GM18511 (cell line): ENCODE measurements at regions not wholly inside any gene's neighbourhood (a gene's known extent, or its start where the extent isn't known, plus 50 kb on each side); places are given as distances from the start of the nearest gene placed in this dataset.

ENCODE experiments used
- ATAC-seq: cut with Tn5 transposase; IDR thresholded peaks from one replicate; pipeline ENCODE4 v1.9.1; 2021; ENCODE audit warnings: mild to moderate bottlenecking, moderate library complexity; ENCODE audit not compliant: unreplicated experiment

DNA sequence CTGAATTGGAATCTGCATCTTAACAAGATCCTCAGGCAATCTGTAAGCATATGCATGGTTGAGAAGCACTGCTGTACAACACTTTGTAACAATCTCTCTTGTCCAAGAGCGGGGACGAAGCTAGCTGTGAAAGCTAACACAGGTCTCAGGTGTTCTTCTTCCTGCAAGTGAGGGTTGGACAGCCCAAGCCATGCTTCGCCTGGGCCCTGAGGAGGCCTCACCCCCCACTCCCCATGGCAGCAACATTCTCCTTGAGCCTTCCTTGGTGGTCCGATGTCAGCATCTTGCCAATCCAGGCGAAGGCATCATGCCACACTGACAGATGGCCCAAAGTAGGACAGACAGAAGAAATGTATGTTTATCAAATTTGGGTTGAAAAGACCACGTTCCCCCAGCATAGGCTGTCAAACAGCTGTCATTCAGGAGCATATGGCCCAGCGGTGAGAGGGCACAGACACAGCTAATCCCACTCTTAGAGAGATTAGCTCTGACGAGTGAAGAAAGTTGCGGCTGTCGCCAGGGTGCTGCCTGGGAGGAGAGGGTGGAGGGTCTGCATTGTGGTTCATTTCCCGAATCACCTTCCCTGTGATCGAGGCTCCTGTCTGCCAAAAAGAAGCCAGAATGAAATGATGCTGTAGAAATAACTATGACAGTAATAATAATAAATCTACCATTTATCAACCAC, 344.7 kb downstream of the MYCN start:
- no peak for ATAC-seq

DNA sequence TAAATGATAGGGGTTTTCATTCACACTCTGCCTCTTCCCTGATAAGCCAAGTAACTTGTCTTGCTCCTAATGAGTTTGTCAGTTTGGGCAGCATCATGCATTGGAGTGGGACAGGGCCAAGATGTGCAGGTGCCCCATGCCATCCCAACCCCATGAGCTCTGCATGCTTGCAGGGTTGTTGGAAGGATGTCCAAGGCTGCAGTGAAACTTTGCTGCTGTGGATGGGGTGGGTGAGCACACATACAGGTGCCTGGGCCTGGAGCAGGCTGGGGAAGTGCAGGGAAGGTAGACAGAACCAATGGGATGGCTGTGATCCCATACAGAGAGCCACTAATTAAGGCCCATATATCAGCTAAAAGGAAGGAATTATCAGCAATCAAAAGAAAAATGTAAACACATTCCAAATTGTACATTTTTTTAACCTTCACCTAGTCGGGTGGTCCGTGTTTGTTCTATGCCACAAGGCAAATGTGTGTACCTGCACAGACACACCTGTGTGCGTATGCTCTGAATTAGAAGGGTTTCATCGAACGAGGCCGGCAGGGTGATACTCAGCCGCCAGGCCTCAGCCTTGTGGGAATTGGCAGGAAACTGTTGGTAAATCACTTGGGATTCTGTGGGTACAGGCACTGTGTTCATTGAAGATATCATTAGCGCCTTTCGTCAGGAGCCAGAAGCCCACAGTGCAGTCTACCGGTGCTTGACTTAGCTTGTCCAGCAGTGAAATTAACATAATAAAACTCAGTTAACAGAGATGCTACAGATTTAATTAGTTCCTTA, 342.9 kb downstream of the MYCN start:
- no peak for ATAC-seq

DNA sequence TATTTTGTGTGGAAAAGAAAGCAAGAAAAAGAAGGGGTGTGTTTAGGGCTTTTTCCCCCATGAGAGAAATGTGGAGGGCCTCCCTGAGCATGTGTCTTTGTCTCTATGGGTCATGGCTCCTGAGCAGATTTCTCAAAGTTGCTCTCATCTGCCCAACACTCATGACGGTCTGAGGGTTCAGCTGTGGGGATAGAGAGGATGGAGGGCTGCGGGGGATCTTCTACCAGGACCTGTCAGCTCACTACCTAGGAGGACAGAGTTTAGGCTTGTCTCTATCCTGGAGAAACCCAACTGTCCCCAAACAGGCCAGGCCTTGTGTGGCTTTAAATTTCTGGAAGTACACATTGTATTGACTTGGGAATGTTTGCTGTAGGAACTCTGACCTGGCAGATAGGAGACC, 342.2 kb downstream of the MYCN start:
- no peak for ATAC-seq

DNA sequence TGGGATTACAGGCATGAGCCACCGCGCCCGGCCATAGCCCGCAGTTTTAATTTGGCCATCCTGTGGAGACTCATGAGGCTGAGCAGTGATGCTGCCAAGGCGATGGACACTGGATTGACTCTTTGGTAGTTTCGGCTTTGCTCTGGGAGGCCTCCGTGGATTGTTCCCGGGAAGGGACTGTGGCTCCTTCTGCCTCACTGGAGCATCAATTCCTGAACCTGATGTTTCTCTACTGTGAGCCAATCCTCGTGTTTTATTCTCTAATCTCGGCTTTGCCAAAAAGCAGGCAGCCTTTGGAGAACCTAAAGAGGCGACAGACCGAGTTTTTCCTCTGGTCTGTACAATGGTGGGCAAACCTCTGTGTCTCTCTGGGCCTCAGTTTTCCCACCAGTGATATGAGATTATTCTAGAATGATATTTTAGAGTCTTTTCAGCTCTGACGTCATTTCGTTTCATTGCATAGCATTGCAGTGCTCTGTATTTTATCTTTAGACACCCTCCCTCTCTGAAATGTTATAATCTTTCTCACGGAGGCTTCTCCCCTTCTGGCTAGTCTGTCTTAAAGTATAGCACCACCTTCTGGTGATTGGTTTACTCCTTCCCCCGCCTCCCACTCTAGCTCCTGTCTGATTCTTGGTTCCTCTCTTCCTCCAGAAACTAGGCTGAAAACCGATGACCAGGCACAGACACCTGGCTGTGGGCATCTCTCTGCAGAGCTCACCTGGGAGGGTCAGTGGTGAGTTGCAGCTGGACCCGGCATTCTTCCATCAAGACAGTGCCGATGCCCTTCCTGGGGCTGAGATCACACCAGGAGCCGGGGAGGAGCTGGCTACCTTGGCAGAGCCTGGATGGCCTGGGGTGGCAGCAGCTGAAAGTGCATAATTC, 341.3 kb downstream of the MYCN start:
- peak; percentile 81 for ATAC-seq

DNA sequence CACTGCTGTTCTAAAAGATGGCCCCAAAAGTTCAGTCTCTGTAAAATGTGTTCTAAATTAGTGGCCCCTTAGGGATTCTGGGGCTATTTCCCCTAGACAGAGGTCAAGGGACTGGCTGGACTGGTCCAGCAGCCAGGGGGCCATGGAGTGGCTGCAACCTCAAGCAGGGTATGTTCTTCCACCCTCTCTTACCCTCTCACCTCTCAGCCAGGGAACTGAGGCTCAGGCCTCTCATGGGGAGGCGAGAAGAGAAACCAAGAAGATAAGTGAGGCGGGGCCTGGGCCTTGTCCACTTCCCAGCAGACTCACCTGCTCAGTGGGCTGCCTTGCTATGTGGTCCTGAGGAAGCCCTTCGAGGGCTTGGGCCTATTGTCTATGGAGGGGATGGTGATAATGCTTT, 339.7 kb downstream of the MYCN start:
- ATAC-seq = no peak

DNA sequence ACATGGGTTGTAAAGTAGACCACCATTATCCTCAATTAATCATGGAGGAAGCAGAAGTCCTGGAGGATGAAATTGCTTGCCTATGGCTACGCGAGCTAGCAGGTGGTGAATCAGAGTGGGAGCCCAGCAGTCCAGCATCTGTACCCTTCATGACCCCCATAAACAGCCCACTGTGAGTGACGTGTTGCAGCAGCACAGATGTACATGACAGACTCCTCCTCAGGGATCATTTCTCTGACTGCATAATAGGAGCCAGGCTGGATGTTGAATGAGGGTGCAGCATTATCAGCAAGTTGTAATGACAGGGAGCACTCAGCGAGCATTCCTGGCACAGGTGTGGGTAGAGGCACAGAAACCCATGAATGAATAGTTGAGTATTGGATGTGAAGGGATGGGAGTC, 339.3 kb downstream of the MYCN start:
- ATAC-seq = no peak

DNA sequence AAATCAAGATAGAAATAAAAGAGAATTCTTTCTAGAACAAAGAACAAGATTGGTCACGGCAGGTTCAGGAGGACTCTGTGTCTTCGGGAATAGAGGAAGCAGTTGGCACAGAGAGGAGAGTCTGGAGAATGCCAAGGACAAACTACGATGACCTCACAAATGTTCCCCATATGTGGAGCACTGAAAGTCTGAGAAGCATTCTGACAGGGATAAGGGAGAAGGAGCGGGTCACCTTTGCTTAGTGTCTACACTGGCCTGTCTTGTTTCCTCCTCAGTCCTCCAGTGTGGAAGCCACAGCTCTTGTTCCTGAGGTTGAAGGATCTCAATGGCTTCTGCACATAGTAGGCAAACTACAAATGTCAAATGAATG, 338.8 kb downstream of the MYCN start:
- ATAC-seq = no peak

DNA sequence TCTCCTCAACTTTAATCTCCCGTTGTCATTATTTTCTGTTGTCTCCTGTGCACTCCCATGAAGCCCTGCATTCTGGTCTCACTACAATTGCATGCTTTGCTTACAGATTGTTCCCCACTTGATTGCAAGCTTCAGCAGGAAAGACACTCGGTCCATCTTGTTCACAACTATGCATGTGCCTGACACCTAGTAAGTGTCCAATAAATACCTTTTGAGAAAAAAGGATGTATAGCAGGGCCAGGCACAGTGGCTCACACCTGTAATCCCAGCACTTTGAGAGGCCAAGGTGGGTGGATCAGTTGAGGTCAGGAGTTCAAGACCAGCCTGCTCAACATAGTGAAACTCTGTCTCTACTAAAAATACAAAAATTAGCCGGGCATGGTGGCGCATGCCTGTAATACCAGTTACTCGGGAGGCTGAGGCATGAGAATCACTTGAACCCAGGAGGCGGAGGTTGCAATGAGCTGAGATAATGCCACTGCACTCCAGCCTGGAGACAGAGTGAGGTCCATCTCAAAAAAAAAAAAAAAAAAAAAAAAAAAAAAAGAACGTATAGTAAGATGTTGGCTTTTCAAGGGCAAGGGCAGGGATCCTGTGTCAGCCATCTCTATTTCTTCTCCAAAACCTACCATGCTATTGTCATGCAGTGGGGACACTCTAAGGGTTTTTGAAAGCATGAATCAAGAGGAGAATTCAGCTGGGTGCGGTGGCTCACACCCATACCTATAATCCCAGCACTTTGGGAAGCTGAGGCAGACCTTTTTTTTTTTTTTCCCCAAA, 338.3 kb downstream of the MYCN start:
- ATAC-seq = no peak

DNA sequence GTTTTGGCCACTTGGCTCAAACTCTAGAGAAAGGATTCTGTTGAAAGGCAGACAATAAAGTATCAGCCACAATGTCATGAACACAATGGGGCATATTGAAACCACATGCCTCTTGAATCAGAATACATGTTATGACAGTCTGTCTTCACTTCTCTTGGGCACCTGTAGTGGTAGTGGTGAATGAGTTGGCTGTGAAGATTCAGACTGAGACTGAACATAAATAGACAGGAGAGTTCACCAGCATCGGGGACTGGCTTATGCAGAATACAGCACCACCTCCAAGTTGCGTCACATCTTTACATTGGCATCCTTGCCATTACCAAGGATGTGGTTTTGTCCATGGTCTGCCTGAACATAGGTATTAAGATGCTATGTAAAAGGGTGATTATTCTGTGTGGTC, 336.8 kb downstream of the MYCN start:
- ATAC-seq = no peak

DNA sequence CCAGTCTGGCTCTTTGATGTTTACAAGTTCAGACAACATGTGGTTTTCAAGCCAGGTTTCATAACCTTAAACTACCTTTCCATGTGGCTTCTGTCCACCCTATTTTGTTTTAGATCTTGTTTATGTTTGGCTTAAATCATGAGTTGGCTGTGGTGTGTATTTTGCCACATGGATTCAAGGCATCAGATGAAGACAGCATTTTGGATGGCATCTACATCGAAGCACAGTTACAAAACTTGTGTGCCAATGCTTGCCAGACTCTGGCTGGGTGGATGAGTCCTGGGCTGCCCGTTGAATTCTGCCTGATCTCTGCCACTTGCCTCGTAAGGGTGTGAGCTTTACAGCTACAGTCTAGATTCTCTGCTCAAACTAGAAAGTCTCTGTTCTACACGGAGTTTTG, 335.3 kb downstream of the MYCN start:
- ATAC-seq = no peak

DNA sequence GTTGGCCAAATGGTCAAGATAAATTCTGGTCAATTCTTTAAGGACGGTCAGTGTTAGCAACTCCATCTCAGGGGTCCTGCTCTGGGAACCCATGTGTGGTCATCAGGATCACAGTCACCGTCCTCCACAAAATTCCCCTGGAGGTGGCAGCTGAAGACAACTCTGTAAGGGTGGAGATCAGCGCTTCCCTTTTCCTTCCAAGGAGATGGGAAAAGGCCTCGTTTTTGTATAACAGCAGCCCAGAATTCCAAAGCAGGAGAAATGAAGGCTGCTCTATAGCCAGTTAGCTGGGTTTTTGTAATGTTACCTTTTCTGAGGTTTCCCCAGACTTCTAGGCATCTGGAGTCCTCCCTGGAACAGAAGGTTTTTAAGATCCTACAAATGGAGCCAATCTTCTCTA, 334.8 kb downstream of the MYCN start:
- ATAC-seq = no peak

DNA sequence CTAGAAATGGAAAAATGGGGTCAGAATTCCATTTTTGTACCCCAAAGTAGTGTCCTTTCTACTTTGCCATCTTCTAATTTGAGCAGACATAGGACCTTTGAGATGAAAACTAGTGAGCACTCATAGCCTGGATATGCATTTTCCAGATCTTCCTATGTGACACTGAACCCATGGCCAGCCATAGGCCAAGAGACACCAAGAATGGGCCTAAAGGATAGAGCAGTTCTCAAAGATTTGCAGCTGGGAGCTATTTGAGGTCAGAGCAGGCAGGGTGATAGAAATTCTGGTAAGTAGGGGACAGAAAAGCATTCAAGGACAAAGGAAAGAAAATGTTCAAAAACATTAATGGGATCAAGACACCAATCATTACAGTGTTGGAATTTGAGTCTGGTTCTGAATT, 332.8 kb downstream of the MYCN start:
- ATAC-seq = no peak

DNA sequence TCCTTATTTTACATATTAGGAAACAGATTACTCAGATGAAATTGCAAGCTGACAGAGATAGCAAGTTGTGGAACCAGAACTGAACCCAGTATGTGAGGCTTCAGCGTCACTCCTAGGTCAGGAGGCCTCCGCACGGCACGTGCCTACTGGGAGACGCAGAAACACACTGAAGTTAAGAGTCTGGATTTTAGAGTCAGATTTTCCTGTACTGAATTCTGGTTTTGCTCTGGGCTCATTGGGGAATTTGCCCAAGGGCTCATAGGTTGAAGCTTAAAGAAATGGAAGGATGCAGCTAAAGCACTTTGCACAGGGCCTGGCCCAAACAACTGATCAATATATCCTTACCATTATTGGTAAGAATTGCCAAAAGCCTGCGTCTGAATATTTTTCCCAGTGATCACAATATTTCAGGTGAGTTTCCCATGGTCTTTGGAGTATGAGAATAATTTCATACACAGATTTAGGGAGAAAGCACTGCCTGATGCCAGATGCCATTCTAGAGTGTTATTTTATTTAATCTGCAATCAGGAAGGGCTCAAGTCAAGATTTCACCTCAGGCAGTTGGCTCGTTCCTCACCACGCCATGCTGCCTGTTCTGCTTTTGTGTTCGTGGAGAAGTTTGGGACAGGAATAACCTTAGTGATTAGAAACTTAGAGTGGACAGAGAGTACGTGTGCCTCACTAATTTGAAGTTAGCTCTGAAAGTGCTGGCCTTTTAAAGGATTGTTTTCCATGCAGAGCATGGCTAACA, 331.9 kb downstream of the MYCN start:
- ATAC-seq = no peak

DNA sequence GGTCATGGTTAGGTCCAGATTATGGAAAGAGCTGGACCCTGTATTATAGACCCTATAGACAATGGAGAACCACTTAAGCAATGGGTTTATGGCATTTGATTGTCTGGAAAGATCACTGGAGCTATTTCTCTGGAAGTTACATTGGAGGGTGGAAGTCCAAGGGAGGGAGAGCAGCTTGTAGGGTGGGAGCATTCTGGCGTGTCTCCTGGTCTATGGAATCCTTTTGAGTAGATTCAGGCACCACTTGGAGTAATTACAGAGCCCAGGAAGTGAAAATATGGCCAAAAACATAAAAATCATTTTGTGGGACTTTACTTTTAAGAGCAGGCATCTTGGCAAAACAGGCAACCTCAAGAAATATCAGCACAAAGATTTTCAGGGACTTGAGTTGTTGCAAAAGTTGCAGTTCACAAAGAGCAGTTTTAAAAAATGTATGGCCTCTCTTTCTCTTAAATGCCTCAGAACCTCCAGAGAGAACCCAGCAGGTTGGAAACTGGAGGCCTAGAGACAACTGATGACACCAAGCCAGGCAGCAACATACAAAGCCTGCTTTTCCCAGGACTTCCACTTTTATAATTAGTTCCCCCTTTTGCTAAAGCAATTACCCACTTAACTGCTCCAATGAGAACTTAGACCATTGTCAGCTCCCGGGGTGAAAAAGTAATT, 331.0 kb downstream of the MYCN start:
- ATAC-seq = no peak

DNA sequence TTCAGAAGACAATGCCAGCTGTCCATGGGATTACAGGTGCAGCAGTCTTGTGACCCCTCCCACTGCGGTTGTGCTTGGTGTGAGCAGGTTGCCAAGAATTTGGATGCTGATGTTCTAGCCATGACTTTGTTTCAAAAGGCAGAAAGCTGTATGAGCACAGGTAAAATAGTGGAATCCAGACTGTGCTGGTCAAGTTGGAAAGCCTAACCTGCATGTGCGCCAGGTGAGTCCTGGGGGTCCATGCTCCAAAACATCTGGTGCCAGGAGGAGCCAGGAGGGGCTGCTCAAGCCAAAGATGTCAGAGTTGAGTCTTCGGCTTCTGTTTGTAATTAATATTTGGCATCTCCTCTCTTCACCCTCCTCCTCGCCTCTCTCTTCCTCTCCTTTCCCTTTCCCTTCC, 330.1 kb downstream of the MYCN start:
- ATAC-seq = no peak

DNA sequence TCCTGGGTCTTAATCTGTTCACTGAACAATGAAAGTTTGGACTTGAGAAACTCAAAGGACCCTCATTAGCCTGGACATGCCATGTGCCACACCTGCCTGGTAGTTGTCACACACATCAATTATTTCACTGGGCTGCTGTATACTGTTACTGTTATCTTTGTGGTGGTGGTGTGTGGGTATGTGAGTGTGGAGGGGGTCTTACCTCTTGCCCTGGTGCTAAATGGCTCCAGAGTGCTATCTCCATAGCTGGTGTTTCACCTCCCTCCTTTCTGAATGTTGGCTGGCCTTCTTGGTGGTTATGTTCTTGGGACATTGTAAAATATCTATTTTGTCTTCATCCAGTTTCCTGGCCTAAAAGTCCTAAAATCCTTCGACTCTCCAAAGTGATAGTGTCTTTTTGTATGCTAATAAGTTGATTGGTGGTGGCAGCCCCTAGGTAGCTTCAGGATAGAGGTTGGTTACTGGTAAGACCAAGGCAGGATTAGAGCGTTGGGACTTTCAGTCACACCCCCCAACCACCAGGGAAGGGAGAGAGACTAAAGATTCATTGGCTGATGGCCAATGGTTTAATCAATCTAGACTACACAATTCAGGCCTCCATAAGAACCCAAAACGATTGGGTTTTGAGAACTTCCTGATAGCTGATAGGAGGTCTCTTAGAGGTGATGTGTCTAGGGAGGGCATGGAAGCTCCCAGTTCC, 328.1 kb downstream of the MYCN start:
- no peak for ATAC-seq

DNA sequence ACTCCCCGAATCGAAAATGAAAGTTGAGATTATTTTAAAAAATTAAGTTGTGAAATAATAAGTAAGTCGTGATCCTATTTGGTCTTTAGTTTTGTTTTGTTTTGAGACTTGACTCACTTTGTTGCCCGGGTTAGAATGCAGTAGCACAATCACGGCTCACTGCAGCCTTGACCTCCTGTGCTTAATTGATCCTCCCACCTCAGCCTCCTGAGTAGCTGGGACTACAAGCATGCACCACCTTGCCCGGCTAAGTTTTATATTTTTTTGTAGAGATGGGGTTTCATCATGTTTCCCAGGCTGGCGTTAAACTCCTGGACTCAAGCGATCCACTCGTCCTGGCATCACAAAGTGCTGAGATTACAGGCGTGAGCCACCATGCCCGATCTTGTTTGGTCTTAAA, 326.2 kb downstream of the MYCN start:
- ATAC-seq = no peak

DNA sequence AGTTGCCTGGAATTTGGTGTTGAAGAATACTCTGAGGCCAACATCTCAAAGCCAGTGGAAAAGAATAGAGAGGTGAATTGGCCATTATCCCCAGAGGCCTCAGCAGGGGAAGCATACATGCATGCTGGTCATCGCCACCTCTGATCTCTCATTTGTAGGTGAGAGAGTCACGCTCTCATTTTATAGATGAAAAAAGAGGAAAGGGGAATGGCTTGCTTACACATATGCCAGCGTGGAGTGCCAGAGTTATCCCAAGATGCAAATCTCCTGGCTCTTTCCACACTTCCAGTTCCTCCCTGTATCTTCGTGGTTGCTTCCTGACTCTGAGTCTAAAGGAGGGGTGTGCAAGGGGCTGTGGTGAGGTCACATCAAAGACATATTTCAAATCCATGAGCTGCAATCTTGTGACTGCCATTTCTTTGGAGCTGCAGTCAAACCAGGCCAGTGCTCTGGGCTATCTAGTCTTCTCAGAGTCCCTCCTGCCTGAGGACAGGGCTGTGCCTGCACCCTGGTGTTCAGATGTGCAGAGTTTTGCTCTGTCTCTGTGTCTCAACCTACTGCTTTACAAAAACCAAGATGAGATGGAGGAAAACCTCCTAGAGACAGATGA, 324.7 kb downstream of the MYCN start:
- ATAC-seq = no peak

DNA sequence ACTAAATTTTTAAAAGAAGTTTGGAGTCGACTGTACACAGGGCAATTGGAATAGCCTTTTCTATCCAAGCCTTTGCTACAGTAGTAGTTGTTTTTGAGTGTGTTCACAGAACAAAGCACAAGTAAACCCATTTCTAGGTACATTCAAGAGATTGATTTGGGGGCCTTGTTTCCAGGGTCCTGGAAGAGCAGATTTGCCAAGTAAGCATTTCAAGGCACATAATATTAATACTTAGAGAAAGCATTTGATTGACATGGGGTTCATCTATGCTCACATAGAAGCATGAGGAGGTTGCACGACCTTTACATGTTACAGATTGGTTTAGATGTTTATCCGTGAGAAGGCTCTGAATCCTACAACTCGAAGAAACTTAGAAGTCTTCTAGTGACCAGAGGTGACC, 324.1 kb downstream of the MYCN start:
- ATAC-seq = no peak
